ENCODE measurements at regions not wholly inside any gene's neighbourhood (a gene's known extent, or its start where the extent isn't known, plus 50 kb on each side); places are given as distances from the start of the nearest gene placed in this dataset.

DNA sequence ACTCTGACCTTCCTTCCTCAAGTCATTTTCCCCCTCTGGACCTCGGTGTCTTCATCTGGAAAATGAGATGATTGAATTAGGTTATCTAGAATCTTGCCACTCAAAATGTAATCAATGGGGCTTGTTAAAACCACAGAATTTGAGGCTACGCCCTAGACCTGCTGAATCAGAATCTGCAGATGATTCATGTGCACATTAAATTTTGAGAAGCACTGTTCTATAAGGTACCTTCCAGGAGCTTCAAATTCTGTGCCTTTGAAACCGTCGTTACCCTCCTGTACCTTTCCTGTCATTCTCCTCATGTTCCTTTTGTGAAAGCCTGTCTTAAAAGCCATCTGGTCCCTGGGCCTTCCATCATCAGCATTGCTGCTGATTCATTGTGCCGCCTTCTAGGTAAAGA, 172.4 kb upstream of the TOPAZ1 start:
- Histone ChIP-seq H3K9me1 (ENCODE audit: insufficient read depth, low read length) (no peaks in the 10 kb centered on the region), H3K4me3 (ENCODE audit: insufficient read depth, low read depth, low read length) (no peak overlapping the region), H2AK9ac (replicated peaks; ENCODE audit: low read depth, low read length, poor library complexity) (no peak overlapping the region), H4K8ac (ENCODE audit: low read depth in 2 of 2, low read length in 2 of 2) (no peak overlapping the region), H3K14ac (replicated peaks; ENCODE audit: low read depth, low read length) (no peak overlapping the region), H3K27me3 (ENCODE audit: control insufficient read depth, insufficient read depth, low read length) (peaks cover 19% of the 10 kb centered on the region), H3K36me3 (ENCODE audit: control insufficient read depth, insufficient read depth, low read length) (no peaks in the 10 kb centered on the region), H4K20me1 (ENCODE audit: insufficient read depth, low read length) (no peaks in the 10 kb centered on the region), H3K9ac (ENCODE audit: low read depth, low read length) (no peak overlapping the region), H2BK120ac (ENCODE audit: low read depth, low read length) (no peak overlapping the region), H4K91ac (ENCODE audit: insufficient read depth, low read depth, low read length) (no peak overlapping the region), H2BK20ac (ENCODE audit: low read depth, low read length) (no peak overlapping the region), H2AFZ (replicated peaks; ENCODE audit: low read length, poor library complexity) (no peak overlapping the region), H3K56ac (ENCODE audit: extremely low read depth, insufficient read depth, low read length) (no peak overlapping the region), H3K9me3 (ENCODE audit: control insufficient read depth, insufficient read depth, low read length) (no peaks in the 10 kb centered on the region), H2BK15ac (ENCODE audit: low read depth, low read length) (no peak overlapping the region), H3K4me2 (ENCODE audit: low read depth, low read length) (no peak overlapping the region), H3K4me1 (ENCODE audit: control insufficient read depth, insufficient read depth, low read length) (no peaks in the 10 kb centered on the region), H3K27ac (ENCODE audit: insufficient read depth, low read length) (no peak overlapping the region), H4K5ac (ENCODE audit: low read depth, low read length) (no peak overlapping the region), H3K4ac (ENCODE audit: low read depth, low read length) (no peak overlapping the region), H3K79me1 (ENCODE audit: low read depth in 1 of 2, low read length in 2 of 2) (no peaks in the 10 kb centered on the region), H3K23ac (ENCODE audit: low read depth, low read length) (no peak overlapping the region), H2BK5ac (ENCODE audit: low read depth, low read length, poor library complexity, severe bottlenecking) (no peak overlapping the region), H2AK5ac (ENCODE audit: low read depth, low read length) (no peak overlapping the region), H3K18ac (ENCODE audit: low read depth, low read length) (no peak overlapping the region)
- no TSS peak for BruUV-seq (replicated peaks)
- TF ChIP-seq BHLHE40 (IDR thresholded peaks at IDR 0.05; ENCODE audit: low read depth, low read length) (no peak), CHD1 (IDR thresholded peaks at IDR 0.05; ENCODE audit: low read depth, low read length) (no peak), NFE2L2 (IDR thresholded peaks at IDR 0.05; ENCODE audit: low read depth, low read length) (no peak), FOS (IDR thresholded peaks at IDR 0.05; ENCODE audit: low read depth, low read length) (no peak), CEBPB (IDR thresholded peaks at IDR 0.05; ENCODE audit: low read depth, low read length) (no peak)
- TF ChIP-seq, protein P1, sequence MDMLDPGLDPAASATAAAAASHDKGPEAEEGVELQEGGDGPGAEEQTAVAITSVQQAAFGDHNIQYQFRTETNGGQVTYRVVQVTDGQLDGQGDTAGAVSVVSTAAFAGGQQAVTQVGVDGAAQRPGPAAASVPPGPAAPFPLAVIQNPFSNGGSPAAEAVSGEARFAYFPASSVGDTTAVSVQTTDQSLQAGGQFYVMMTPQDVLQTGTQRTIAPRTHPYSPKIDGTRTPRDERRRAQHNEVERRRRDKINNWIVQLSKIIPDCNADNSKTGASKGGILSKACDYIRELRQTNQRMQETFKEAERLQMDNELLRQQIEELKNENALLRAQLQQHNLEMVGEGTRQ (IDR thresholded peaks at IDR 0.05; ENCODE audit: low read depth, low read length) = no peak
- intact Hi-C loops (cut with micrococcal nuclease) (no loop called here), in situ Hi-C loops (cut with MboI; ENCODE audit: low sequenced_read_pairs) (no loop called here), dilution Hi-C loops (cut with HindIII; ENCODE audit: low sequenced_read_pairs, unreplicated experiment) (no loop called here)
- DNase-seq (no peak), ATAC-seq (ENCODE audit: low read depth) (no peak)
- ChIA-PET POLR2A (ENCODE audit: unreplicated experiment) (no interaction called here), CTCF (no interaction called here)
- no CpG with 5 or more reads among the region's 5 CpGs for WGBS, 2 experiments (ENCODE audit: extremely low coverage in 2 of 2, insufficient read length in 1 of 2)

Data from IMR-90 (cell line).